Transverse colon (tissue), 4 donors: ENCODE measurements at regions not wholly inside any gene's neighbourhood (a gene's known extent, or its start where the extent isn't known, plus 50 kb on each side); places are given as distances from the start of the nearest gene placed in this dataset.

Experiments
- POLR2AphosphoS5 ChIP-seq, 3 donors: sonication (generic); formaldehyde crosslinking; IDR thresholded peaks; one replicate each; pipeline ENCODE4 v1.6.1; 2016; ENCODE audit warnings: antibody characterized with exemption in 3 of 3
- TF ChIP-seq, protein P1 (sequence below), 5 experiments: fragments of 200-600 bp in 3 of 5; fragments of 450-650 bp in 2 of 5; sonication (generic) in 3 of 5; IDR thresholded peaks; 1 replicate in 2 of 5; 2 replicates in 3 of 5; pipeline ENCODE4 v1.5.1; 2016 to 2017; ENCODE audit warnings: antibody characterized with exemption in 5 of 5, inconsistent platforms in 3 of 5, mild to moderate bottlenecking in 2 of 5, moderate library complexity in 1 of 5

DNA sequence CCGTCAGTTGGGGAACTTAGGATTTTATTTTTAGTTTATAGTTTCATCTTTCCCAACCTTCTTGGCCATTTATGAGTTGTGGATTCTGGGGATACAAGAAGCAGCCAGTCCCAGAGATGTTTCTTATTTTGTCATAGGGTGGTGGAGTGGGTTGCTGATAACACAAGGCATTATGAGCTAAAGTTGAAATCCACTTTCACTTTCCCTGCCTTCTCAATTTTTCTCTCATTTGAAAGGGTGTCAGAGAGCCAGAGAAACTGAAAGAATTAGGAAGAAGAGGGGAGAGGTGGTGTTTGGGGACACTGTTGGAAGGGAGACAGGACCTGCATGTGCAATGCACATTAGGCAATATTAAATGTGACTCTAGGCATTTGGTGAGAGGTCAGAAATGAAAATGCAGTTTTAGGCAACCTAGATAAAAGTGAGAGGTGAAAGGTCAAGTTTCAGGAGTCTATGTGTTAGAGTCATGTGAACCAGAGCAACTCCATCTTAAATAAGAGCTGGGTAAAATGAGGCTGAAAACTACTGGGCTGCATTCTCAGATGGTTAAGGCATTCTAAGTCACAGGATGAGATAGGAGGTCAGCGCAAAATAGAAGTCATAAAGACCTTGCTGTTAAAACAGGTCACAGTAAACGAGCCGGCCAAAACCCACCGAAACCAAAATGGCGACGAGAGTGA is 71.1 kb upstream of the F3 start:
- TF ChIP-seq, protein P1, sequence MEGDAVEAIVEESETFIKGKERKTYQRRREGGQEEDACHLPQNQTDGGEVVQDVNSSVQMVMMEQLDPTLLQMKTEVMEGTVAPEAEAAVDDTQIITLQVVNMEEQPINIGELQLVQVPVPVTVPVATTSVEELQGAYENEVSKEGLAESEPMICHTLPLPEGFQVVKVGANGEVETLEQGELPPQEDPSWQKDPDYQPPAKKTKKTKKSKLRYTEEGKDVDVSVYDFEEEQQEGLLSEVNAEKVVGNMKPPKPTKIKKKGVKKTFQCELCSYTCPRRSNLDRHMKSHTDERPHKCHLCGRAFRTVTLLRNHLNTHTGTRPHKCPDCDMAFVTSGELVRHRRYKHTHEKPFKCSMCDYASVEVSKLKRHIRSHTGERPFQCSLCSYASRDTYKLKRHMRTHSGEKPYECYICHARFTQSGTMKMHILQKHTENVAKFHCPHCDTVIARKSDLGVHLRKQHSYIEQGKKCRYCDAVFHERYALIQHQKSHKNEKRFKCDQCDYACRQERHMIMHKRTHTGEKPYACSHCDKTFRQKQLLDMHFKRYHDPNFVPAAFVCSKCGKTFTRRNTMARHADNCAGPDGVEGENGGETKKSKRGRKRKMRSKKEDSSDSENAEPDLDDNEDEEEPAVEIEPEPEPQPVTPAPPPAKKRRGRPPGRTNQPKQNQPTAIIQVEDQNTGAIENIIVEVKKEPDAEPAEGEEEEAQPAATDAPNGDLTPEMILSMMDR (IDR thresholded peaks at IDR 0.05) = no peak
- no peak for TF ChIP-seq POLR2AphosphoS5 (IDR thresholded peaks at IDR 0.05)
